H7 (cell line): ENCODE measurements at regions not wholly inside any gene's neighbourhood (a gene's known extent, or its start where the extent isn't known, plus 50 kb on each side); places are given as distances from the start of the nearest gene placed in this dataset.
"Not testable (repeated sequence)": the region's sequence is repeated elsewhere in the genome, so short reads cannot be mapped to it uniquely, and the experiment has no call there.

Source experiments
- DNase-seq: peaks from one replicate; pipeline ENCODE4 v3.0.0; 2012
- H3K27me3 ChIP-seq: 2 replicates; pipeline ENCODE4 v1.6.0; 2011; ENCODE audit warnings: mild to moderate bottlenecking, low read length; ENCODE audit not compliant: control insufficient read depth, insufficient read depth
- H3K36me3 ChIP-seq: replicated peaks from 2 replicates; pipeline ENCODE4 v1.5.1; 2011; ENCODE audit warnings: low read length; ENCODE audit not compliant: control insufficient read depth, insufficient read depth
- H3K4me3 ChIP-seq: 2 replicates; pipeline ENCODE4 v1.5.1; 2011; ENCODE audit warnings: low read depth, mild to moderate bottlenecking, control low read depth, low read length, moderate library complexity; ENCODE audit not compliant: insufficient read depth

DNA sequence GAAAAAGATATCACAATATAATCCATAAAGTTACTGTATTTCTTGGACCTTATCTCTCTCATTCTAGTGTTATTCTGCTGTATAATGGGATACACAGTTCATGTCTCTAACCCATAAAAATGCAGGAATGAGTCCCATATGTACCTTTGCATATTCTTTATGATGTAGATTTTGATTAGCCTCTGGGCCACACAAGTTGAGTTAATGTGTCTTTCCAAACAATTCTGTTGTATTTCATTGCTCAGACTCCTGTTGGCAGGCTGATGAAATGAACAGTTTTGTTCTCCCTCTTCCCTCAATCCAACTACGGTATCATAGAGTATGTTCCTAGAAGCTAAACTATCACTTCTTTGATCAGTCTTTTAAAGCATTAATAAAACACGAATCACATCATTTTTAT, 113.2 kb upstream of the SATB2 start:
- Histone ChIP-seq H3K36me3 (no peaks in the 10 kb centered on the region), H3K4me3 (no peak overlapping the region), H3K27me3 (no peaks in the 10 kb centered on the region)
- no peak for DNase-seq

GRCh38 chr2:199569336-199569735, 111.6 kb upstream of the SATB2 start:
- Histone ChIP-seq H3K4me3 (no peak overlapping the region), H3K36me3 (no peaks in the 10 kb centered on the region), H3K27me3 (no peaks in the 10 kb centered on the region)
- no peak for DNase-seq

DNA sequence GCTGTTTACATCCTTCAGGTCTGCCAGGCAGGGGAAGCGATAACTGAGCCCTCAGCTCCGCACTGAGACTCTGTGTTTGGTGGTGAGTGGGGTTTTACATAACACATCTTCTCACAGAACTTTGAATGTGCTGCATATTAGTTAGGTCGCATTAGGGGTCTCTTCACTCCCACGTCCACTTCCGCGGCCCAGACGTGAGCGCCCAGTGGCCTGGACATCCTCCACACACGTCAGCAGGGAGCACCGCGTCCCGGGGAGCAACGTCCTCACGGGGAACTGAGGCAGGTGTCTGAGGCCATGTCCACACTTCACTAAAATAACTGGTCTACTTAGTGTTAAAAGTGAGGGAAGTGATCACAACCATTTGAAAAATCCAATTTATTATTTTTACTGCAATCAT, 100.4 kb upstream of the SATB2 start:
- Histone ChIP-seq H3K27me3 (no peaks in the 10 kb centered on the region), H3K4me3 (no peak overlapping the region), H3K36me3 (no peaks in the 10 kb centered on the region)
- DNase-seq = no peak

DNA sequence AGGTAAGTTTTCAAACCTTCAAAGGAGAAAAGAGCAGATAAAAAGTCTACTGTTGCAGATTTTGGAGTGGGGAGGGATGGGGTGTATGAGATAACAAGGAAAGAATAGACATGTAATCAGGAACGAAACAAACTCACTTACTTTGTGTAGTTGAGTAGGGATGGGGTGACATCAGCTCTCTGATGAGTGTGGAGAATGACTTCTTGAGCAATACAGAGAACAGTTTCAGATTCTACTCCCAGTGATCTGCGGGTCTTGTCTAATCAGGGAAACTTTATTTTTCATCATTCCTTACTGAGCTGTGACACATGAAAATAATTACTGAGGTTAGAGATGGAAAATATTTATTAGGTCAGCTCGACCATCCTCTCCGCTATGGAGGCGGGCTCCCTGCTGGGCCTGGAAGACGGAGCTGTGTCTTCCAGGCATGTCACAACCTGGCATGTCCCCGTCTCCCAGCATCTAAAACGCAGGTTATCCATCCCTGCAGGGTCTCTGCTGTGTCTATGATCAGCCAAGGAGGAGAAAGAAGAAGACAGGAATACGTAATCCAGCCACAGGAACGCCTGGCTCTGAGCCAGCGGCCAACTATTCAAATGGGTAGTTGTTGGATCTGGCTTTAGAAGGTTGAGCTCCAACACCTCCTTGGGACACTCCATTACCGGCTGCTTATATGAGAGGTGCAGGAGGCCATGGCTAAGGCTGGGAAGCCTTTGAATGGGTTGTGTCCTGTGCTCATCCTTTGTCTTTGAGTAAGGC, 99.0 kb upstream of the SATB2 start:
- DNase-seq = no peak
- no peaks in the 10 kb centered on the region for H3K27me3 ChIP-seq
- no peaks in the 10 kb centered on the region for H3K36me3 ChIP-seq
- H3K4me3 ChIP-seq = no peak overlapping the region

- Histone ChIP-seq H3K36me3 (no peaks in the 10 kb centered on the region), H3K4me3 (no peak overlapping the region), H3K27me3 (no peaks in the 10 kb centered on the region)
- DNase-seq = no peak
Observed at GRCh38 chr2:199554026-199554425, 96.3 kb upstream of the SATB2 start.

DNA sequence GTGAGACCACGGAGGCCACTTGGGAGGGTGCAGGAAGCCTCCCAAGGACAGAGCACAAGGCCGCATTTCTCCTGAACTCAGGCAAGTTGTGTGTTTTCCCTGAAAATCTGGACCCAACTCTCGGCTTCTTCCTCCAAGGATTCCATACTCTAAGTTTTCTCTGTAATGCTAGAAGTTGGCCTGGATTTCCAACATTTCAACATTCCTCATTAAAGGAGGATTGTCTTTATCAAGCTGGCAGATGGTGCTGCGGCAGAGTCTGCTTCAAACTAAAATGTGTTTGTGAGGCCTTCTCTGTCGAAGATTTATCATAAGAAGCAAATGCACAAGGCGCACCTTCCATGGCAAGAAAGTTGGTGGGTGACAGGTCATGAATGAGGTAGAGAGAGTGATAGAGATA, 94.4 kb upstream of the SATB2 start:
- no peak for DNase-seq
- H3K27me3 ChIP-seq = no peaks in the 10 kb centered on the region
- no peaks in the 10 kb centered on the region for H3K36me3 ChIP-seq
- no peak overlapping the region for H3K4me3 ChIP-seq

DNA sequence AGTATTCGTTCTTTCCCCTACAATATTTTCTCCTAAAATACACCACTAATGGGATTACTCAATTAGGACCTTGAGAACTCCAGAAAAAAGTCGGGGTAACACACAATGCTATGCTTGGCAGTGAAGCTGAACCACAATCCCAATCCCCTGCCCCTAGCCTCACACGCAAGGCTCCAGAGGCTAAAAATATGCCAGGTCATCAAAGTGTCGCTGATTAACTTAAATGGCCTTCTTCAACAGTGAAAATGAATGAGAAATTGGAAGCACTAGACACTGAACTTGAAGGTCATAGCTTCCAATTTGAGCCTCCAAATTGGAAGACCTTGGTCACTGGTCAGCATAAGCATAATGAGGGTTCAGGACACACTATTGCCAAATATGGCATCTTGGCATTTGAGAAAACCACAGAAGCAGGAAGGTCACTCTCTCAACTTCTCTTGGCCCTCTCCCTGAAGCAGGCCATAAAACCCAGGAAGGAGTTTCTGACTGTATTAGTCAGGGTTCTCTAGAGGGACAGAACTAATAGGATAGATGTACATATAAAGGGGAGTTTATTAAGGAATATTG, 86.0 kb upstream of the SATB2 start:
- Histone ChIP-seq H3K27me3 (no peaks in the 10 kb centered on the region), H3K4me3 (no peak overlapping the region), H3K36me3 (no peaks in the 10 kb centered on the region)
- no peak for DNase-seq

DNA sequence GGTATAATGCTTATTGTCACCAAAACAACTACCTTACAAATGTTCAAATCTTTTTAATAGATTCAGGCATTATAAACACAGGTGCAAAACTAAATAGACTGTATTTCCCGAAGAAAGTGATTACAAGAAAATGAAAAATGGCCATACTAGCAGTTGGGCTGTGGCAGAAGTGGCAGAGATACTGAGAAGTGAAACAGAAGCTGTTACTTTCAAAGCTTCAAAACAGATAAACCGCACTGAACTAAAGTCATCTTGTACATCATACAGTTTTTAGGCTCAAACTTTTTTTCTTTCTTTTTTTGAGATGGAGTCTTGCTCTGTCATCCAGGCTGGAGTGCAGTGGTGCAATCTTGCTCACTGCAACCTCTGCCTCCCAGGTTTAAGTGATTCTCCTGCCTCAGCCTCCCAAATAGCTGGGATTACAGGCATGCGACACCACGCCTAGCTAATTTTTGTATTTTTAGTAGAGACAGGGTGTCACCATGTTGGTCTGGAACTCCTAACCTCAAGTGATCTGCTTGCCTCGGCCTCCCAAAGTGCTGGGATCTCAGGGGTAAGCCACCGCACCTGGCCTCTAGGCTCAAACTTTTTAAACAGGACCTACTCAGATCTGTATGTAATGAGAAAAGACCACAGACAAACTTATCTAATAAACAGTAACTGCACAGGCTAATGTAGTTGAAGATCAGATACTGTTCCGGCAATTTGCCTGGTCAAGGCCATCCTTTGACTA, 77.9 kb upstream of the SATB2 start:
- no peaks in the 10 kb centered on the region for H3K27me3 ChIP-seq
- H3K36me3 ChIP-seq = no peaks in the 10 kb centered on the region
- H3K4me3 ChIP-seq = no peak overlapping the region
- no peak for DNase-seq

- not testable (repeated sequence) for H3K36me3 ChIP-seq, DNase-seq, H3K27me3 ChIP-seq, H3K4me3 ChIP-seq
Observed at GRCh38 chr2:199533873-199534272, 76.1 kb upstream of the SATB2 start.

DNA sequence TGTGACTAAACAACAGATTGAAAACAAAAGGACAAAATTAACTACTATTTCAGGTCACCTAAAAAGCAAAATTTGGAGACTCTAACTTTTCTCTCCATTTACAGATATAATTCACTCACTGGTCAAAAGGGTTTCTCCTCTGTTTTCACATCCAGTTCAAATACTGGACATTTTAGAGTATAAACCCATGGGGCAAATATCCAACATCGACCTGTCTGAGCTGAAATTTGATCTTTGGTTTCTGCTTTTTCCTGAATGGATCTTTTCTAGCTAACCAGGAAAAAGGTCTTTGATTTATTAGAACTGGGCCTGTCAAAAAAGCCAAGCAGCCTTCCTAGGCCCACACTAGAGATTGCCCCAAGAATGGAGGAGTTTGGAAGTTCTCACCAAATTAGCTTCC, 69.3 kb upstream of the SATB2 start:
- Histone ChIP-seq H3K4me3 (no peak overlapping the region), H3K27me3 (no peaks in the 10 kb centered on the region), H3K36me3 (no peaks in the 10 kb centered on the region)
- DNase-seq = no peak

GRCh38 chr2:199524689-199525574, 67.2 kb upstream of the SATB2 start:
- no peak for DNase-seq
- Histone ChIP-seq H3K36me3 (no peaks in the 10 kb centered on the region), H3K4me3 (no peak overlapping the region), H3K27me3 (no peaks in the 10 kb centered on the region)

- no peak for DNase-seq
- H3K4me3 ChIP-seq = no peak overlapping the region
- no peaks in the 10 kb centered on the region for H3K27me3 ChIP-seq
- H3K36me3 ChIP-seq = no peaks in the 10 kb centered on the region
Observed at GRCh38 chr2:199509403-199509802, 51.7 kb upstream of the SATB2 start.
